DOHH2 (cell line): ENCODE measurements at regions not wholly inside any gene's neighbourhood (a gene's known extent, or its start where the extent isn't known, plus 50 kb on each side); places are given as distances from the start of the nearest gene placed in this dataset.

ENCODE experiments used
- H3F3A ChIP-seq: fragments of 200-600 bp; sonication (generic), shearing (Covaris generic); 2 replicates; pipeline ENCODE4 v1.6.0; 2016; ENCODE audit warnings: antibody characterized with exemption, mild to moderate bottlenecking; ENCODE audit not compliant: control insufficient read depth, insufficient read depth
- H3K27ac ChIP-seq: fragments of 200-600 bp; sonication (generic); 2 replicates; pipeline ENCODE4 v1.5.1; 2014; ENCODE audit warnings: low read depth, mild to moderate bottlenecking, low read length, moderate library complexity
- H3K27me3 ChIP-seq: fragments of 200-600 bp; sonication (generic); 2 replicates; pipeline ENCODE4 v1.6.1; 2014; ENCODE audit warnings: mild to moderate bottlenecking, low read length, mixed read lengths; ENCODE audit not compliant: control insufficient read depth
- H3K36me3 ChIP-seq: fragments of 200-600 bp; sonication (generic); 2 replicates; pipeline ENCODE4 v1.6.1; 2014; ENCODE audit warnings: mild to moderate bottlenecking, low read length, moderate library complexity, mixed read lengths; ENCODE audit not compliant: control insufficient read depth
- H3K4me1 ChIP-seq: fragments of 200-600 bp; sonication (generic); 2 replicates; pipeline ENCODE4 v1.6.1; 2014; ENCODE audit warnings: mild to moderate bottlenecking, low read length, mixed read lengths; ENCODE audit not compliant: control insufficient read depth
- H3K4me2 ChIP-seq: fragments of 200-600 bp; sonication (generic); 2 replicates; pipeline ENCODE4 v1.6.0; 2014; ENCODE audit warnings: mild to moderate bottlenecking, low read length, moderate library complexity
- H3K4me3 ChIP-seq: fragments of 200-600 bp; sonication (generic); 2 replicates; pipeline ENCODE4 v1.5.1; 2014; ENCODE audit warnings: mild to moderate bottlenecking, low read length, mixed read lengths
- H3K79me2 ChIP-seq: fragments of 200-600 bp; sonication (generic); 2 replicates; pipeline ENCODE4 v1.6.1; 2014; ENCODE audit warnings: mild to moderate bottlenecking, low read length, mixed read lengths; ENCODE audit not compliant: control insufficient read depth
- H3K9me2 ChIP-seq: fragments of 200-600 bp; sonication (generic); replicated peaks from 2 replicates; pipeline ENCODE4 v1.6.1; 2014; ENCODE audit warnings: mild to moderate bottlenecking, low read length, mixed read lengths; ENCODE audit not compliant: control insufficient read depth
- H3K9me3 ChIP-seq: fragments of 200-600 bp; sonication (generic); 2 replicates; pipeline ENCODE4 v1.6.1; 2014; ENCODE audit warnings: antibody characterized with exemption, low read length, mixed read lengths; ENCODE audit not compliant: control insufficient read depth, insufficient read depth
- H4K20me1 ChIP-seq: fragments of 200-600 bp; sonication (generic); 2 replicates; pipeline ENCODE4 v1.6.0; 2014; ENCODE audit warnings: low read depth, mild to moderate bottlenecking, antibody characterized with exemption, low read length, moderate library complexity; ENCODE audit not compliant: control insufficient read depth, insufficient read depth
- EZH2phosphoT487 ChIP-seq: fragments of 200-600 bp; sonication (generic); IDR thresholded peaks from 2 replicates; pipeline ENCODE4 v1.6.1; 2017; ENCODE audit warnings: borderline replicate concordance, mild to moderate bottlenecking, antibody characterized with exemption, low read length, moderate library complexity, mixed read lengths
- TF ChIP-seq, protein P1 (sequence below): fragments of 200-600 bp; sonication (generic); IDR thresholded peaks from one replicate; pipeline ENCODE4 v1.5.1; 2014; ENCODE audit warnings: antibody characterized with exemption, mild to moderate bottlenecking, low read depth, low read length; ENCODE audit not compliant: poor library complexity, severe bottlenecking

DNA sequence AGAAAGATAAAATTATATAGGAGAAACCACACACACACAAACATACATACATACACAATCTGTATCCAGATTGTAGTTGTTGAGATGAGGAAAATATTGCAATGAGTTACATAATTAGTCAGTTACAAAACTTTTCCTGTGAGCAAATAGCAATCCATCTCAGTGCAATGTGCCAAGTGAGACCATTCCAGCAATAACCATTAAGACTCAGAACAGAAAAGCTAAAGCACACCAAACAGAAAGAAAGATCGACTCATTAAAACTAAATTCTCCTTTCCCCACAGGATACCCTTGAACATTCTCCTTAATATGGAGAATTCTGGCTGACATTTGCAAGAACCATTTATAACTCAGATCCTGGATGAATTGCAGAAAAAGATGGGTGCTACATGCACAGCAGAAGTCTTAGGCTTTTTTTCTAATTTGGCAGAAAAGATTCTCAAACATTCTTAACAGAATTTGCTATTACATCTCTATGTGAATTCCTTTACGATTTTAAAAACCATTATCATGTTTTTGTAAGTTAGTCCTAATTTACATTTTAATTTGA, 1341.2 kb upstream of the SPRY2 start:
- no peaks in the 10 kb centered on the region for H3K4me1 ChIP-seq
- no peaks in the 10 kb centered on the region for H3K27me3 ChIP-seq
- no peak overlapping the region for H3K27ac ChIP-seq
- H3K4me2 ChIP-seq, result no peak overlapping the region
- H4K20me1 ChIP-seq, result no peaks in the 10 kb centered on the region
- no peak for TF ChIP-seq EZH2phosphoT487
- TF ChIP-seq, protein P1, sequence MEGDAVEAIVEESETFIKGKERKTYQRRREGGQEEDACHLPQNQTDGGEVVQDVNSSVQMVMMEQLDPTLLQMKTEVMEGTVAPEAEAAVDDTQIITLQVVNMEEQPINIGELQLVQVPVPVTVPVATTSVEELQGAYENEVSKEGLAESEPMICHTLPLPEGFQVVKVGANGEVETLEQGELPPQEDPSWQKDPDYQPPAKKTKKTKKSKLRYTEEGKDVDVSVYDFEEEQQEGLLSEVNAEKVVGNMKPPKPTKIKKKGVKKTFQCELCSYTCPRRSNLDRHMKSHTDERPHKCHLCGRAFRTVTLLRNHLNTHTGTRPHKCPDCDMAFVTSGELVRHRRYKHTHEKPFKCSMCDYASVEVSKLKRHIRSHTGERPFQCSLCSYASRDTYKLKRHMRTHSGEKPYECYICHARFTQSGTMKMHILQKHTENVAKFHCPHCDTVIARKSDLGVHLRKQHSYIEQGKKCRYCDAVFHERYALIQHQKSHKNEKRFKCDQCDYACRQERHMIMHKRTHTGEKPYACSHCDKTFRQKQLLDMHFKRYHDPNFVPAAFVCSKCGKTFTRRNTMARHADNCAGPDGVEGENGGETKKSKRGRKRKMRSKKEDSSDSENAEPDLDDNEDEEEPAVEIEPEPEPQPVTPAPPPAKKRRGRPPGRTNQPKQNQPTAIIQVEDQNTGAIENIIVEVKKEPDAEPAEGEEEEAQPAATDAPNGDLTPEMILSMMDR, result no peak
- no peaks in the 10 kb centered on the region for H3K36me3 ChIP-seq
- H3K4me3 ChIP-seq, result no peak overlapping the region
- no peaks in the 10 kb centered on the region for H3K9me2 ChIP-seq
- no peaks in the 10 kb centered on the region for H3F3A ChIP-seq
- H3K79me2 ChIP-seq, result no peaks in the 10 kb centered on the region
- no peaks in the 10 kb centered on the region for H3K9me3 ChIP-seq

DNA sequence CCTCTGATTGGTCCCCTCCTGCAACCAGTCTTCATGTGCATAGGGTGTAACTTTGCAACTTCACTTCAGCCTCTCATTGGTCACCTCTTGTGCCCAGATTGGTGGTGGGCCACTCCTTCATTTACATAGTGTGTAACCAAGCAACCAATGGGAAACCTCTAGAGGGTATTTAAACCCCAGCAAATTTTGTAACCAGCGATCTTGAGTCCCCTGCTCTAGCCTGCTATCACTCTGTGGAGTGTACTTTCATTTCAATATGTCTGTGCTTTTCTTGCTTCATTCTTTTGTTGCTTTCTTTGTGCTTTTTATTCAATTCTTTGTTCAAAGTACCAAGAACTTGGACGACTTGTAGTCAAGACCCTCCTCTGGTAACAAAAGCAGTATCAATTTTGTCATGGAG, 1336.9 kb upstream of the SPRY2 start:
- Histone ChIP-seq H3K9me3 (no peaks in the 10 kb centered on the region), H3K79me2 (no peaks in the 10 kb centered on the region), H3K4me1 (no peaks in the 10 kb centered on the region), H3K27me3 (no peaks in the 10 kb centered on the region), H3K27ac (no peak overlapping the region), H3K9me2 (no peaks in the 10 kb centered on the region), H3K4me3 (no peak overlapping the region), H3K4me2 (no peak overlapping the region), H4K20me1 (no peaks in the 10 kb centered on the region), H3K36me3 (no peaks in the 10 kb centered on the region), H3F3A (no peaks in the 10 kb centered on the region)
- TF ChIP-seq, protein P1, result no peak

DNA sequence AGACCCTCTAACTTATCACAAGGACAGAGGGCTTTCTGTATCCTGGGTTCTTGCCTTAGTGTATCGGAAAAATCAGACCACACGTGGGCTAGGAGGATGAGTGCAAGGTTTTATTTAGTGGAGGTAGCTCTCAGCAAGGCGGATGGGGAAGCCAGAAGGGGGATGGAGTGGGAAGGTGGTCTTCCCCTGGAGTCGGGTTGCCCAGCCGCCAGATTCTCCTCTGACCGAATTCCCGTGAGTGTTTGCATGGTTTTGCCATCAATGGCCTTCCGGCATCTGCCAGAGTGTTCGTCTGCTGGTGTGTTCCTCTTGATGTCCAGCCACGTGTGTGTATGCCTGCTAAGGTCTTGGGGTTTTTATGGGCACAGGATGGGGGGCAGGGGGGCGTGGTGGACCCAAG, 1335.1 kb upstream of the SPRY2 start:
- Histone ChIP-seq H3K4me3 (no peak overlapping the region), H3K9me3 (no peaks in the 10 kb centered on the region), H3K27ac (no peak overlapping the region), H3K4me2 (no peak overlapping the region), H3K79me2 (no peaks in the 10 kb centered on the region), H3K27me3 (no peaks in the 10 kb centered on the region), H3F3A (no peaks in the 10 kb centered on the region), H3K36me3 (no peaks in the 10 kb centered on the region), H4K20me1 (no peaks in the 10 kb centered on the region), H3K9me2 (no peaks in the 10 kb centered on the region), H3K4me1 (no peaks in the 10 kb centered on the region)
- no peak for TF ChIP-seq EZH2phosphoT487
- TF ChIP-seq, protein P1, result no peak
